GM23338 (cell line): ENCODE measurements at regions not wholly inside any gene's neighbourhood (a gene's known extent, or its start where the extent isn't known, plus 50 kb on each side); places are given as distances from the start of the nearest gene placed in this dataset.
"Not testable (repeated sequence)": the region's sequence is repeated elsewhere in the genome, so short reads cannot be mapped to it uniquely, and the experiment has no call there.

Experiments
- ATAC-seq: fragments of 200-7000 bp; cut with Tn5 transposase; 3 replicates; pipeline ENCODE4 v1.9.1; 2020
- DNase-seq: peaks from one replicate; pipeline ENCODE4 v3.0.0-alpha.2; 2015; ENCODE audit warnings: low spot score
- H2AFZ ChIP-seq: fragments of 200-600 bp; sonication (generic); 2 replicates; pipeline ENCODE4 v1.8.0; 2016; ENCODE audit warnings: antibody characterized with exemption, mild to moderate bottlenecking, moderate library complexity
- H3F3A ChIP-seq: fragments of 200-600 bp; sonication (generic); replicated peaks from 2 replicates; pipeline ENCODE4 v1.8.0; 2017; ENCODE audit warnings: antibody characterized with exemption, mixed run types, low read depth
- H3K27ac ChIP-seq: fragments of 200-600 bp; sonication (generic); 2 replicates; pipeline ENCODE4 v1.6.1; 2016; ENCODE audit warnings: low read depth
- H3K27me3 ChIP-seq: fragments of 200-600 bp; sonication (generic); 2 replicates; pipeline ENCODE4 v1.8.0; 2016; ENCODE audit warnings: mild to moderate bottlenecking, mixed run types, moderate library complexity; ENCODE audit not compliant: insufficient read depth
- H3K36me3 ChIP-seq: fragments of 200-600 bp; sonication (generic); 2 replicates; pipeline ENCODE4 v1.8.0; 2016; ENCODE audit warnings: mild to moderate bottlenecking; ENCODE audit not compliant: insufficient read depth
- H3K4me1 ChIP-seq: fragments of 200-600 bp; sonication (generic); 2 replicates; pipeline ENCODE4 v1.8.0; 2016; ENCODE audit warnings: mild to moderate bottlenecking, moderate library complexity; ENCODE audit not compliant: insufficient read depth
- H3K4me2 ChIP-seq: fragments of 200-600 bp; sonication (generic); 2 replicates; pipeline ENCODE4 v1.7.1; 2017; ENCODE audit warnings: mixed run types
- H3K4me3 ChIP-seq: fragments of 200-600 bp; sonication (generic); 2 replicates; pipeline ENCODE4 v1.6.1; 2016; ENCODE audit warnings: mixed run types
- H3K79me2 ChIP-seq: fragments of 200-600 bp; sonication (generic); replicated peaks from 2 replicates; pipeline ENCODE4 v1.8.0; 2017; ENCODE audit warnings: mild to moderate bottlenecking; ENCODE audit not compliant: insufficient read depth
- H3K9me2 ChIP-seq: fragments of 200-600 bp; sonication (generic); 2 replicates; pipeline ENCODE4 v1.8.0; 2017; ENCODE audit not compliant: insufficient read depth
- H4K20me1 ChIP-seq: fragments of 200-600 bp; sonication (generic); replicated peaks from 2 replicates; pipeline ENCODE4 v1.8.0; 2017; ENCODE audit warnings: mild to moderate bottlenecking; ENCODE audit not compliant: insufficient read depth
- H3K27ac Mint-ChIP-seq: 2 replicates; pipeline ENCODE4 v1.8.0; 2020; ENCODE audit warnings: inconsistent platforms, mild to moderate bottlenecking, moderate library complexity, mixed read lengths
- H3K27me3 Mint-ChIP-seq: 3 replicates; pipeline ENCODE4 v1.8.0; 2022; ENCODE audit warnings: low read depth, mild to moderate bottlenecking, moderate library complexity, mixed read lengths, inconsistent platforms; ENCODE audit not compliant: insufficient read depth, poor library complexity
- H3K36me3 Mint-ChIP-seq: 3 replicates; pipeline ENCODE4 v1.8.0; 2021; ENCODE audit warnings: low read depth, mild to moderate bottlenecking, inconsistent platforms, moderate library complexity, mixed read lengths
- H3K4me1 Mint-ChIP-seq: 3 replicates; pipeline ENCODE4 v1.8.0; 2020; ENCODE audit warnings: mild to moderate bottlenecking, inconsistent platforms, mixed read lengths
- H3K4me3 Mint-ChIP-seq: 3 replicates; pipeline ENCODE4 v1.8.0; 2021; ENCODE audit warnings: moderate library complexity, mild to moderate bottlenecking, inconsistent platforms, mixed read lengths
- H3K9me3 Mint-ChIP-seq: 3 replicates; pipeline ENCODE4 v1.8.0; 2020; ENCODE audit warnings: moderate library complexity, mild to moderate bottlenecking, inconsistent platforms, mixed read lengths
- JUNB ChIP-seq: IDR thresholded peaks from one replicate; pipeline ENCODE4 v1.6.1; 2016; ENCODE audit warnings: antibody characterized with exemption; ENCODE audit not compliant: unreplicated experiment
- NANOG ChIP-seq: IDR thresholded peaks from 2 replicates; pipeline ENCODE4 v1.6.1; 2016; ENCODE audit warnings: antibody characterized with exemption, borderline replicate concordance
- POLR2AphosphoS5 ChIP-seq: IDR thresholded peaks from 2 replicates; pipeline ENCODE4 v1.6.1; 2016; ENCODE audit warnings: antibody characterized with exemption, low read depth
- ZNF114 ChIP-seq: fragments of 250-450 bp; sonication (Bioruptor Pico); IDR thresholded peaks from 2 replicates; pipeline ENCODE4 v1.5.0; 2020; ENCODE audit warnings: mild to moderate bottlenecking, moderate library complexity
- ZNF331 ChIP-seq: fragments of 250-450 bp; sonication (Bioruptor Pico); IDR thresholded peaks from 2 replicates; pipeline ENCODE4 v1.5.0; 2020; ENCODE audit warnings: low read depth, mild to moderate bottlenecking, moderate library complexity
- TF ChIP-seq, protein P1 (sequence below), 2 experiments: fragments of 200-600 bp in 1 of 2; sonication (generic) in 1 of 2; conservative IDR thresholded peaks; 2 replicates each; pipeline versions ENCODE4 v1.5.1 to v1.6.1; 2016 to 2017; ENCODE audit warnings: antibody characterized with exemption in 2 of 2, low read depth in 2 of 2, mild to moderate bottlenecking in 2 of 2, moderate library complexity in 1 of 2
- TF ChIP-seq, protein P2 (sequence below): IDR thresholded peaks from one replicate; pipeline ENCODE4 v1.6.1; 2018; ENCODE audit warnings: antibody characterized with exemption; ENCODE audit not compliant: unreplicated experiment
- TF ChIP-seq, protein P3 (sequence below): IDR thresholded peaks from 2 replicates; pipeline ENCODE4 v1.6.1; 2016; ENCODE audit warnings: antibody characterized with exemption
- TF ChIP-seq, protein P4 (sequence below): fragments of 250-450 bp; sonication (Bioruptor Pico); IDR thresholded peaks from 2 replicates; pipeline ENCODE4 v1.5.0; 2020; ENCODE audit warnings: mild to moderate bottlenecking, moderate library complexity

DNA sequence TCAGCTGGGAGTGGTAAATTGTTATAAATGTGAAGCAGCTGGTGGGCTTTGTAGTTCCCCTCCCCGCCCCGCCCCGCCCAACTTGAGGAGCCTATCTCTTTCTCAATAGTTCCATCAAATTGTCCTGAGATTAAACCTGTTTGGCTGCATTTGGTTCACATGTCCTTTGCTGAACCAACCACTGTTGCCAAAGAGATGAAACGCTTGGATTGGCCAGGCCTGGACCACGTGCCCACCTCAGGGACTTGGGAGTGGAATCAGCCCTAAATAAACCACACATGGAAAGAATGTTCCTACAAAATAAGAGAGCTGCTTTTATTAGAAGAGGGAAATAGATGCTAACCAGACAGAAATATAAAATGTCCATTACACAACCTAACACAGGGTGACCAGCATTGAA lies 424.9 kb upstream of the KAZN start (continued):
- TF ChIP-seq, protein P1, sequence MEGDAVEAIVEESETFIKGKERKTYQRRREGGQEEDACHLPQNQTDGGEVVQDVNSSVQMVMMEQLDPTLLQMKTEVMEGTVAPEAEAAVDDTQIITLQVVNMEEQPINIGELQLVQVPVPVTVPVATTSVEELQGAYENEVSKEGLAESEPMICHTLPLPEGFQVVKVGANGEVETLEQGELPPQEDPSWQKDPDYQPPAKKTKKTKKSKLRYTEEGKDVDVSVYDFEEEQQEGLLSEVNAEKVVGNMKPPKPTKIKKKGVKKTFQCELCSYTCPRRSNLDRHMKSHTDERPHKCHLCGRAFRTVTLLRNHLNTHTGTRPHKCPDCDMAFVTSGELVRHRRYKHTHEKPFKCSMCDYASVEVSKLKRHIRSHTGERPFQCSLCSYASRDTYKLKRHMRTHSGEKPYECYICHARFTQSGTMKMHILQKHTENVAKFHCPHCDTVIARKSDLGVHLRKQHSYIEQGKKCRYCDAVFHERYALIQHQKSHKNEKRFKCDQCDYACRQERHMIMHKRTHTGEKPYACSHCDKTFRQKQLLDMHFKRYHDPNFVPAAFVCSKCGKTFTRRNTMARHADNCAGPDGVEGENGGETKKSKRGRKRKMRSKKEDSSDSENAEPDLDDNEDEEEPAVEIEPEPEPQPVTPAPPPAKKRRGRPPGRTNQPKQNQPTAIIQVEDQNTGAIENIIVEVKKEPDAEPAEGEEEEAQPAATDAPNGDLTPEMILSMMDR (conservative IDR thresholded peaks at IDR 0.05; ENCODE audit: low read depth in 2 of 2) = no peak
- TF ChIP-seq, protein P2, sequence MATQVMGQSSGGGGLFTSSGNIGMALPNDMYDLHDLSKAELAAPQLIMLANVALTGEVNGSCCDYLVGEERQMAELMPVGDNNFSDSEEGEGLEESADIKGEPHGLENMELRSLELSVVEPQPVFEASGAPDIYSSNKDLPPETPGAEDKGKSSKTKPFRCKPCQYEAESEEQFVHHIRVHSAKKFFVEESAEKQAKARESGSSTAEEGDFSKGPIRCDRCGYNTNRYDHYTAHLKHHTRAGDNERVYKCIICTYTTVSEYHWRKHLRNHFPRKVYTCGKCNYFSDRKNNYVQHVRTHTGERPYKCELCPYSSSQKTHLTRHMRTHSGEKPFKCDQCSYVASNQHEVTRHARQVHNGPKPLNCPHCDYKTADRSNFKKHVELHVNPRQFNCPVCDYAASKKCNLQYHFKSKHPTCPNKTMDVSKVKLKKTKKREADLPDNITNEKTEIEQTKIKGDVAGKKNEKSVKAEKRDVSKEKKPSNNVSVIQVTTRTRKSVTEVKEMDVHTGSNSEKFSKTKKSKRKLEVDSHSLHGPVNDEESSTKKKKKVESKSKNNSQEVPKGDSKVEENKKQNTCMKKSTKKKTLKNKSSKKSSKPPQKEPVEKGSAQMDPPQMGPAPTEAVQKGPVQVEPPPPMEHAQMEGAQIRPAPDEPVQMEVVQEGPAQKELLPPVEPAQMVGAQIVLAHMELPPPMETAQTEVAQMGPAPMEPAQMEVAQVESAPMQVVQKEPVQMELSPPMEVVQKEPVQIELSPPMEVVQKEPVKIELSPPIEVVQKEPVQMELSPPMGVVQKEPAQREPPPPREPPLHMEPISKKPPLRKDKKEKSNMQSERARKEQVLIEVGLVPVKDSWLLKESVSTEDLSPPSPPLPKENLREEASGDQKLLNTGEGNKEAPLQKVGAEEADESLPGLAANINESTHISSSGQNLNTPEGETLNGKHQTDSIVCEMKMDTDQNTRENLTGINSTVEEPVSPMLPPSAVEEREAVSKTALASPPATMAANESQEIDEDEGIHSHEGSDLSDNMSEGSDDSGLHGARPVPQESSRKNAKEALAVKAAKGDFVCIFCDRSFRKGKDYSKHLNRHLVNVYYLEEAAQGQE = no peak
- no peak for TF ChIP-seq ZNF114
- TF ChIP-seq POLR2AphosphoS5 = no peak
- TF ChIP-seq, protein P3, sequence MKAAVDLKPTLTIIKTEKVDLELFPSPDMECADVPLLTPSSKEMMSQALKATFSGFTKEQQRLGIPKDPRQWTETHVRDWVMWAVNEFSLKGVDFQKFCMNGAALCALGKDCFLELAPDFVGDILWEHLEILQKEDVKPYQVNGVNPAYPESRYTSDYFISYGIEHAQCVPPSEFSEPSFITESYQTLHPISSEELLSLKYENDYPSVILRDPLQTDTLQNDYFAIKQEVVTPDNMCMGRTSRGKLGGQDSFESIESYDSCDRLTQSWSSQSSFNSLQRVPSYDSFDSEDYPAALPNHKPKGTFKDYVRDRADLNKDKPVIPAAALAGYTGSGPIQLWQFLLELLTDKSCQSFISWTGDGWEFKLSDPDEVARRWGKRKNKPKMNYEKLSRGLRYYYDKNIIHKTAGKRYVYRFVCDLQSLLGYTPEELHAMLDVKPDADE = no peak
- no peak for TF ChIP-seq ZNF331
- TF ChIP-seq NANOG = no peak
- no peak for TF ChIP-seq JUNB

DNA sequence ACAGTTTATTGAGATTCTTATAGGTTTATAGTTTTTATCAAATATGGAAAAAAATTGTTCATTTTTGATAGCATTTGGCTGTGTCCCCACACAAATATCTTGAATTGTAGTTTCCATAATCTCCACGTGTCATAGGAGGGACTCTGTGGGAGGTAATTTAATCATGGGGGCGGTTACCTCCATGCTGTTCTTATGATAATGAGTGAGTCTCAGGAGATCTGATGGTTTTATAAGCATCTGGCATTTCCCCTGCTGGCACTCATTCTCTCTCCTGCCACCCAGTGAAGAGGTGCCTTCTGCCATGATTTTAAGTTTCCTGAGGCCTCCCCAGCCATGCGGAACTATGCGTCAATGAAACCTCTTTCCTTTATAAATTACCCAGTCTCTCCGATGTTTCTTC lies 420.6 kb upstream of the KAZN start:
- not testable (repeated sequence) for H3K27ac Mint-ChIP-seq, H2AFZ ChIP-seq, H3K9me2 ChIP-seq, H3K4me3 ChIP-seq, H4K20me1 ChIP-seq, H3F3A ChIP-seq, H3K27me3 Mint-ChIP-seq, ATAC-seq, H3K27me3 ChIP-seq, H3K79me2 ChIP-seq, H3K9me3 Mint-ChIP-seq, H3K27ac ChIP-seq, H3K36me3 ChIP-seq, H3K36me3 Mint-ChIP-seq
- H3K4me1 Mint-ChIP-seq = peaks cover 41% of the 10 kb centered on the region
- Histone ChIP-seq H3K4me2 (peak overlapping the region; percentile 49), H3K4me1 (peaks cover 40% of the 10 kb centered on the region)
- H3K4me3 Mint-ChIP-seq = 0 out of 3 replicates have a peak overlapping the region, but pooled peaks have one; percentile 19
- TF ChIP-seq, protein P4, sequence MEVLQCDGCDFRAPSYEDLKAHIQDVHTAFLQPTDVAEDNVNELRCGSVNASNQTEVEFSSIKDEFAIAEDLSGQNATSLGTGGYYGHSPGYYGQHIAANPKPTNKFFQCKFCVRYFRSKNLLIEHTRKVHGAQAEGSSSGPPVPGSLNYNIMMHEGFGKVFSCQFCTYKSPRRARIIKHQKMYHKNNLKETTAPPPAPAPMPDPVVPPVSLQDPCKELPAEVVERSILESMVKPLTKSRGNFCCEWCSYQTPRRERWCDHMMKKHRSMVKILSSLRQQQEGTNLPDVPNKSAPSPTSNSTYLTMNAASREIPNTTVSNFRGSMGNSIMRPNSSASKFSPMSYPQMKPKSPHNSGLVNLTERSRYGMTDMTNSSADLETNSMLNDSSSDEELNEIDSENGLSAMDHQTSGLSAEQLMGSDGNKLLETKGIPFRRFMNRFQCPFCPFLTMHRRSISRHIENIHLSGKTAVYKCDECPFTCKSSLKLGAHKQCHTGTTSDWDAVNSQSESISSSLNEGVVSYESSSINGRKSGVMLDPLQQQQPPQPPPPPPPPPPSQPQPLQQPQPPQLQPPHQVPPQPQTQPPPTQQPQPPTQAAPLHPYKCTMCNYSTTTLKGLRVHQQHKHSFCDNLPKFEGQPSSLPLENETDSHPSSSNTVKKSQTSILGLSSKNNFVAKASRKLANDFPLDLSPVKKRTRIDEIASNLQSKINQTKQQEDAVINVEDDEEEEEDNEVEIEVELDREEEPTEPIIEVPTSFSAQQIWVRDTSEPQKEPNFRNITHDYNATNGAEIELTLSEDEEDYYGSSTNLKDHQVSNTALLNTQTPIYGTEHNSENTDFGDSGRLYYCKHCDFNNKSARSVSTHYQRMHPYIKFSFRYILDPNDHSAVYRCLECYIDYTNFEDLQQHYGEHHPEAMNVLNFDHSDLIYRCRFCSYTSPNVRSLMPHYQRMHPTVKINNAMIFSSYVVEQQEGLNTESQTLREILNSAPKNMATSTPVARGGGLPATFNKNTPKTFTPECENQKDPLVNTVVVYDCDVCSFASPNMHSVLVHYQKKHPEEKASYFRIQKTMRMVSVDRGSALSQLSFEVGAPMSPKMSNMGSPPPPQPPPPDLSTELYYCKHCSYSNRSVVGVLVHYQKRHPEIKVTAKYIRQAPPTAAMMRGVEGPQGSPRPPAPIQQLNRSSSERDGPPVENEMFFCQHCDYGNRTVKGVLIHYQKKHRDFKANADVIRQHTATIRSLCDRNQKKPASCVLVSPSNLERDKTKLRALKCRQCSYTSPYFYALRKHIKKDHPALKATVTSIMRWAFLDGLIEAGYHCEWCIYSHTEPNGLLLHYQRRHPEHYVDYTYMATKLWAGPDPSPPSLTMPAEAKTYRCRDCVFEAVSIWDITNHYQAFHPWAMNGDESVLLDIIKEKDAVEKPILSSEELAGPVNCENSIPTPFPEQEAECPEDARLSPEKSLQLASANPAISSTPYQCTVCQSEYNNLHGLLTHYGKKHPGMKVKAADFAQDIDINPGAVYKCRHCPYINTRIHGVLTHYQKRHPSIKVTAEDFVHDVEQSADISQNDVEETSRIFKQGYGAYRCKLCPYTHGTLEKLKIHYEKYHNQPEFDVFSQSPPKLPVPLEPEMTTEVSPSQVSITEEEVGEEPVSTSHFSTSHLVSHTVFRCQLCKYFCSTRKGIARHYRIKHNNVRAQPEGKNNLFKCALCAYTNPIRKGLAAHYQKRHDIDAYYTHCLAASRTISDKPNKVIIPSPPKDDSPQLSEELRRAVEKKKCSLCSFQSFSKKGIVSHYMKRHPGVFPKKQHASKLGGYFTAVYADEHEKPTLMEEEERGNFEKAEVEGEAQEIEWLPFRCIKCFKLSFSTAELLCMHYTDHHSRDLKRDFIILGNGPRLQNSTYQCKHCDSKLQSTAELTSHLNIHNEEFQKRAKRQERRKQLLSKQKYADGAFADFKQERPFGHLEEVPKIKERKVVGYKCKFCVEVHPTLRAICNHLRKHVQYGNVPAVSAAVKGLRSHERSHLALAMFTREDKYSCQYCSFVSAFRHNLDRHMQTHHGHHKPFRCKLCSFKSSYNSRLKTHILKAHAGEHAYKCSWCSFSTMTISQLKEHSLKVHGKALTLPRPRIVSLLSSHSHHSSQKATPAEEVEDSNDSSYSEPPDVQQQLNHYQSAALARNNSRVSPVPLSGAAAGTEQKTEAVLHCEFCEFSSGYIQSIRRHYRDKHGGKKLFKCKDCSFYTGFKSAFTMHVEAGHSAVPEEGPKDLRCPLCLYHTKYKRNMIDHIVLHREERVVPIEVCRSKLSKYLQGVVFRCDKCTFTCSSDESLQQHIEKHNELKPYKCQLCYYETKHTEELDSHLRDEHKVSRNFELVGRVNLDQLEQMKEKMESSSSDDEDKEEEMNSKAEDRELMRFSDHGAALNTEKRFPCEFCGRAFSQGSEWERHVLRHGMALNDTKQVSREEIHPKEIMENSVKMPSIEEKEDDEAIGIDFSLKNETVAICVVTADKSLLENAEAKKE = 0 out of 2 replicates have a peak, but pooled peaks have one; percentile 43
- TF ChIP-seq NANOG = peak; percentile 40; the same call in 1 of the 2 replicates
- DNase-seq = peak; percentile 10
